HG03460 (cell line): ENCODE measurements at regions not wholly inside any gene's neighbourhood (a gene's known extent, or its start where the extent isn't known, plus 50 kb on each side); places are given as distances from the start of the nearest gene placed in this dataset.
A peak's percentile ranks its signal among the peaks of the same experiment; 100 is the strongest.

Source experiments
- ATAC-seq: cut with Tn5 transposase; IDR thresholded peaks from one replicate; pipeline ENCODE4 v1.9.1; 2021; ENCODE audit not compliant: unreplicated experiment

DNA sequence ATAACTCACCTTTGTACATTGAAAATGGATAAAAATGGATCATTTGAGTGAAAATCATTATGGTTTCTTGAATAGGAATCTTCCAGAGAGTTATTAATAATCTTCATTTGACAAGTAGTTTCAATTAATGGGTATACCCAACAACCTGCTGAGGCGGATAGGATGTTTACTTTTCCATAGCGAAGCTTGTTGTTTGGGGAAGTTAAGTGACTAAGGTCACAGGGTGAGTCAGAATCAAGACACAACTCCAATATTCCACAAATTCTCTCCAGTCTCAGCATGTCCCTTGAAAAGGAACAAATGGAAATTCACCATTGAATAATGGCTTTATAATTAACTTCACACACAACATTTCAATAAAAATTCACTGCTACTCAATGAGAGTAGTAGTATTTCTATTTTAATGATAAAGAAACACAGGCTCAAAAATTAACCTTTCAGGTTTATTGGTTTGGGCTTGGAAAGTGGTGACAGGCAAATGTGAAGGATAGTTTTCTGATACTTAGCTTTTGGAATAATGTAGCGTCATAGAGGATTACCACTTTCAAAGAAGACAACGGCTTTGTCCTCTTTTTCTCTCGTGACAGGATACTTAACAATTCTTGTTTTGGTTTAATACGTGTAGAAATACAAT, 211.3 kb downstream of the GPD2 start:
- no peak for ATAC-seq

DNA sequence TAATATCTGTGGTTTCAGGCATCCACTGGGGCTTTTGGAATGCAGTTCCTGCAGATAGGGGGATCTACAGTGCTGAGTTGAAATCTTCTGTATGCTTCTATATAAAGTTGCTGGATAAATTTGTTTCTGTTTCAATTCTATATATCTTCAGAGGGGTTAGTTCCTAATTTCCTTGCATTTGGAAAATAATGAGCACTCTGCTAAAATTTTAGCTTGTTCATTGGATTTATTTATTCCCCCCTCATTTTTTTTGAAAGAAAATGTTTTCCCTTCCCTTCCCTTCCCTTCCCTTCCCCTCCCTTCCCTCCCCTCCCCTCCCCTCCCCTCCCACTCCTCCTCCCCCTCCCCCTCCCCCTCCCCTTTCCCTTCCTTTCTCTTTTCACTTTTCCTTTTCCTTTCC, 212.3 kb downstream of the GPD2 start:
- ATAC-seq: no peak

DNA sequence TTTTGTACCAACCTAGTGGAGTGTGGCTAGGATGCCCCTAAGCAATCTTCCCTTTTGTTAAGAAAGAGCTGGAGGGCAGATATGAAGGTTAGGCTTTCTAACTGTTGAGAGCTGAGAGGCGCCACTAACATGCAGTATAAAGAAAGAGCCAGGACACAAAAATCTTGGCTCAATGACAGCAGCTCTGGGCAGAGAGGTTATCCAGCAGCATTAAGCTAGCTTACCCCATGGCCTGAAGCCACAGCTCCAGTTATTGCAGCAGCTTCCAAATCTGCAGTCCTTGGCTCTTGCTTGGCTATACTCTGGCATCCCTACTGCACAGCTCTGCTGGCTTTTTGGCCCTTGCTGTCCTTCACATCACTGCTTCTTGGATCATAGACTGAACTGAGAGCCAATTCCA, 213.4 kb downstream of the GPD2 start:
- ATAC-seq: no peak

DNA sequence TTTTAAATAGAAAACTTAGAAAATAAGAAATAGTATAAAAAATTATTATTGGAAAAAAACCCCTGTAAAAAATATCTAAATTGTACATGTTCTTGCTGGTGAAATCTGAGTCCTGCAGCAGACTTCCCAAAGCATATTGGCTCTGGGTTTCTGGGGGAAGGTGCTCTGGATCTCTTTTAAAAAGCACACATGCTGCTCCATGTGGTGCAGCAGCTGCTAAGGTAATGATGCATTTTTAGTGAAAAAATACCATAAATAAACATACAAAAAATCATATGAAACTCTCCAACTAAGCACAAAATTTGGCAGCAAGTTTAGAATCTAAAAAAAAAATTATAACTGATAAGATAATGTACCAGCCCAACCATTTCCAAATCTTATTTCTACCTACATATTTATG, 216.5 kb downstream of the GPD2 start:
- ATAC-seq: no peak

DNA sequence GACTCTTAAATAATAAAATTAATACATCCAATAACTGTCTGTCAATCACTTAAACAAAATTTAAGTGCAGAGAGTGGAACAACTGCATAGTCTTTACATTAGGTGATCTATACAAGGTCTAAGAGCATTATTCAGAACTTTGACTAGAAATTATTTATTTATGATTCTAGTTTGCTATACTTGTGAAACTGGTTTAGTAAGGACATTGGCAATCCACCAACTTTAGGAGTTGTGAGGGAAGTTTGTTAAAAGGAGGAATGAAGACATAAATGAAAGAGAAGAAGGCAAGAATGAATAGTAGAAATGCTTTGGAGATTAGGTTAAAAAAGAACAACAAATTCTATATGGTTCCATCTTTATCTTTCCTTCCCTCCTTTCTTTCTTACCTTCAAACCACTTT, 217.5 kb downstream of the GPD2 start:
- no peak for ATAC-seq

DNA sequence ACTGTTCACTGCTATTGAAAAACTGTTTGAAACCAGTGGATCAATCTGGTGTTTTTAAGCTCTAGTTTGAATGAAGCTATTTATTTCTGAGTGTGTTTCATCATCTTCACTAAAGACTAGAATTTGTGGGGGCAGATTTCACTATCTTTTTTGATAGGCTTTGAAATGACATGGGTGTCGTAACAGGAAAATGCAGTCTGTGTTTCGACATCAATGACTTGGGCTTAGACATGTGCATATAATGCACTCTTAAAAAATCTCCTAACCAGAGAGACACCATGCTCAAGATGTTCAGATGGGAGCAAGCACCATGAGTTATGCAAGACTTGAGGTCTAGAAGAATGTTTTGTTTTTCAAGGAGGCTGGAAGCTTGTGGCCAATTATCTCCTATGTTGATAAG, 221.6 kb downstream of the GPD2 start:
- ATAC-seq: no peak

DNA sequence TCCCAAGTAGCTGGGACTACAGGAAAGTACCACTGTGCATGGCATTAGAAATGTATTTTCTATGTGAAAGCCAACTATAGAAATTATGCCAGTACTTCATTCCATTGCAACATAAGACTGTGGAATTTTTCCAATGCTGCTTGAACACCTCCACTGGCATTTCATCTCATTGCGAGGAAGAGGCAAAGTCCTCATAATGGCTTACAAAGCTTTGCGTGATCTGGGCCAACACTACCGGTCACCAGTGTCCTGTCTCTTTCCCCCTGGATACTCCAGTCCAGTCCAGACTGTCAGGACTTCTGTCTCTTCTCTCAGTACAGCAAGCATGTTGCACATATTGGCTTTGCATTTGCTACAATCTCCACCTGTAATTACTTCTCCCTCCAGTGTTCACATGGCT, 223.5 kb downstream of the GPD2 start:
- ATAC-seq: no peak

DNA sequence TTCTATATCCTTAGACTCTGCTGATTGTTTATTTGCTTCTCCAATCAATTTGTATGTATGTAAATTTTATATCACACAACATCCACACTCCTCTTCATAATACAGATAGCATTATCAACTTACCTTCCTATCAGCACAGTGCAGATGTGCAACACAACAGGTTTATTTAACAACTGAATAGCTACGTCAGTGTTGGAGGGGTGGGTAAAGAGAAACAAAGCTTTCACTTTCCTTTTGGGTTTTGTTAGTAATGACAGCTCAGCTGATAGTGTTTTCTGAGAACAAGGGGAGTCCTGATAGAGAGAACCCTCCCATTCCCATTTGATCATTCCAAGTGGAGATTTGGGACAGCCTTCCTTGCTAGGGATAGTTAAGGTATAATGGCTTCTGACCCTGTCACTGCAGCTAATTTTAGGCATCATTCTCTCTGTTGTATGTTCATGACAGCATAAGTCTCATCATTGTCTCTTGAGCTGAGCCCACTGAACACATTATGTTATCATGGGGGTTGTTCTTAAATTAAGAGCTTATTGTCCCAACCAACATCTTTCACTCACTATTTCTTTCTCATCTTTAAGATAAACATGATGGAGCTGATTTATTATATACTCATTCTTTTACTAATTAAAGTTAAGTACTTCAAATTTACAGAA, 227.7 kb downstream of the GPD2 start:
- peak; percentile 82 for ATAC-seq

DNA sequence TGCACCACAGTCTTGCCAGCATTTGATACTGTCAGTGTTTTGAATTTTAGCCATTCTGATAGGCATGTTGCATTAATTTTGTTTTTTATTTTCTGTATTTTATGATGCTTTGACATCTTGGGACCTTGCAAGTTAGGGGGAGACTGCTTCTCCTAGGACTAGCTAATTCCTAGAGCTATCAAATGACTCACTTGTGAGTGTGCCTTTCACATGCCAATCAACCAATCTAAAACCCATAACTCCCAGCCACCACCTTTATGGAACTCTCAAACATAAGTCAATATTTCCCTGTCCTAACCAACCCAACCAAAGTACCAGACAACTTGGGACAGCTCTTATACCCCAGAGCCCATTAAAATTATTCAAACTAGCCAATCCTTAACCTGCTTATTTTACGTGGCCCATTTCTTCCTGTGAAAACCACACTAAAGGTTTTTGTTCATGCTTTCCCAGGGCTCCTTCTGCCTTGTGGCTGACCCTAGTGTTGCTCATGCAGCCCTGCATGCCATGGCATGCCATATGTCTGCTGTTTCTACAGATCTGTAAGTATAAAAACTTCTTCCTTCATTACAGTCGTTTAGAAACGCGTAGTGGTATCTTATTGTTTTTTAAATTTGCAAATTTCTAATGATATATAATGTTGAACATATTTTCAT, 230.1 kb downstream of the GPD2 start:
- no peak for ATAC-seq

DNA sequence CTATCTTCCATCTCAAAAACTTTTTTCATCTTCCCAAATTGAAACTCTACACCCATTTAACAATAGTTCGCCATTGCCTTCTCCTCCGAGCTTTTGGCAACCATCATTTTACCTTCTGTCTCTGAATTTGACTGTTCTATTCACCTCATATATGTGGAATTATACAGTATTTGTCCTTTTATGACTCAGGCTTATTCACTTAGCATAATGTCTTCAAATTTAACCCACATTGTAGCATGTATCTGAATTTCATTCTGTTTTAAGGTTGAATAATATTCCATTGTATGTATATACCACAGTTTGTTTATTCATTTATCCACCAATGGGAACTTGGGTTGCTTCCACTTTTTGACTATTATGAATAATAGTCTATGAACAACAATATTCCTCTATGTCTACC, 233.9 kb downstream of the GPD2 start:
- no peak for ATAC-seq

DNA sequence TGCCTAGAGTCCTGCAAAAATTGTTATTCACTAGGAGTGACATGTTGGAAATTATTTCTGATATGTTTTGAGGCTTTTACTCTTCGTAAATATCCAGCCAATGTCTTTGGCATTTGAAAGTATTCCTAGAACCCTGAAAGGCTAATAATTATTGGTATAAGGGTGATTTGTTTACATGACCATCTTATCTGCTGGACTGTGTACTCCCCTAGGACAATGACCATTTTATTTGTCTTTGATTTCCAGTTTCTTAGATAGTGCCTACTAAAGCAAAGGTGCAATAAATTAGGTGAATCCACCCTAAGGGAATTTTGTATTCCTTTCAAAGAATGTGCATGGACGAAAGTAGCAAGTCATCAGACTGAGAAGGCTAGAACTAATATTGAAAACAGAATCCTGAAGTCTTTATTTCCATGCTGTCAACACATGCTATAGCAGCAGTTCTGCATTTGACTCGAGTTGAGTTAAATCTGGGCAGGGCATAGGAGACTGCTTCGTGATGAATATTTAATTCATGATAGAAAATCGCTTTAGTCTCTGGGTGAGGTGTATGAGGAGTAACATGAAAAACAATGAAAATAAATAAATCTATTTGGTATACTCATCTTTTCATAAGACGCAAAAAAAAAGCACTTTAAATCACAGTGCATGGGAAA, 235.7 kb downstream of the GPD2 start:
- ATAC-seq: no peak

DNA sequence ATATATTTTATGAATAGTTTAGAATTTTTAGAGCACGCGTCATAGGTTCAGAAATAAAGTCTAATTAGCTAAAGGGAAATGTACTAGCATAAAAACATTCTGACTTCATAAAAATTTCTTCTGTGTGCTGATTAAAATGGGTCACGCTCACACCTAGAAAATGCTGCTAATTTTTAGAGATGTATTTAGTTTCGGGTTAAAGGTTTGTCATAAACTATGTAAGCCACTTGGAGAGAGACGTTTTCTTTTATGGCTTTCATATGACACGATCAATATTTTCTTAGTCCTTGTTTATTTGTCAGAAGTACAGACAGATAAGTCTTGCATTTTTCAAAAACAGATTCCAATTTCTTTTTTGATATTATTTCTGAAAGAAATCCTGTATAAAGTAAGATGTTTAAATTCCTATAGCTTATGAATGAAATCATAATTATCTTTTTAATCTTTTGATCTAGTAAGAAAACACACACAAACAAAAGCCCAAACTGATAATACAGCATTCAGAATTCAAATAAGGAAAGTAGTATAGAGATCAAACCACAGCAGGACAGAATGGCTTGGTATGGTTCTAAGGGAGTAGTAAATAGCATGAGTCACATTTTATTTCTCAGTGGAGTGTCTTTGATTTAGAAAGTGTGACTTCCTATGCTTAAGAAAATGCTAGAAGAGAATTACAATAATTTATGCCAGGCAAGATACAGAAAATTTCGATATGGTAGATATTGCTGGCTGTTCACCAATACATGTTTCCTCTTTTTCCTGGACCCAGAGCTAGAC, 236.6 kb downstream of the GPD2 start:
- ATAC-seq: no peak

DNA sequence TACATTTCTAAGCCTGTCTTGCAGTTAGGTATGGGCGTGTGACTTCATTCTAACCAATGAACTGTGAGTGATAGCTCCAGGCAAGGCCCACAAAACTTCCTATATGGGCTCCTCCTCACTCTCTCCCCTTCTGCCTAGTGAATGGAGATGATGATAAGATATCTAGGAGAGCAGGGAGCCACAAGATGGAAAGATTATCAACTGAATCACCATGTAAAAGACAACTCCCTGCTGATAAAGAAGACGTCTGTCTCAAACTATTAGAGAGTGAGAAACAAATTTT, 237.1 kb downstream of the GPD2 start:
- ATAC-seq: no peak

DNA sequence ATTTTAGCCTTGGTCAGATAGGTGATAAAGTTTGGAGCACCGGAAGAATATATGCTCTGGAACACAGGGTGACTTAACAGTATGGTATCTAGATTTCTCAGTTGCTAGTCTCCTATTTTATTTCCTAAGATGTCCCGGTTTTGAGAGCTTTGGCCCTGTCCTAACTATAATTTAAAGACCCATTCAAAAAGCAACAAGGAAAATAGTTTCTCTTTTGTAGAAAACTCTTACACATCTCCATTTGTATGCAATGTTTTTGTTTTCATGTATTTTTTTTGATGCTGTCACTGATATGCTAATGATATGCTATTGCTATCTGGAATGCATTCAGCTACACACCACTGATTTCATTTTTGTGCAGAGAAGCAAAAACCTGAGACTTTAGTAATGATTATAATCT, 237.8 kb downstream of the GPD2 start:
- no peak for ATAC-seq

DNA sequence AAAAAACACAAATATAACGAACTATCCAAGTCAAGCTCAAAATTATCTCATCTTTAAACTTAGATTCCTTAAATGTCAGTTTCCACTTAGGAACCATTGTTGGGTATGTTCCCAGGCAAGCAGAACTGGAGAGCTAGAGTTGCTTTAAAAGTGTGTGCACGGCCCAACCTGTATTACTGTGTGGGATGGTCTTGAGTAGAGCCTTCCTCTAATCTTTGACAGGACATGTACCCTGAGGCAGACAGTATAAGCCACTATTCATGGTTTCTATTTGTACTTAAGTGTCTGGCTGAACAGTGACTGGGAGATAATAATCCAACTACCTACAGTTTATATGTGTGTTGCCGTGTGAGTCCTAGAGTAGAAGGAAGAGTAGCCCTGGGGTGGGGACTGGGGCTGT, 239.7 kb downstream of the GPD2 start:
- ATAC-seq: no peak

DNA sequence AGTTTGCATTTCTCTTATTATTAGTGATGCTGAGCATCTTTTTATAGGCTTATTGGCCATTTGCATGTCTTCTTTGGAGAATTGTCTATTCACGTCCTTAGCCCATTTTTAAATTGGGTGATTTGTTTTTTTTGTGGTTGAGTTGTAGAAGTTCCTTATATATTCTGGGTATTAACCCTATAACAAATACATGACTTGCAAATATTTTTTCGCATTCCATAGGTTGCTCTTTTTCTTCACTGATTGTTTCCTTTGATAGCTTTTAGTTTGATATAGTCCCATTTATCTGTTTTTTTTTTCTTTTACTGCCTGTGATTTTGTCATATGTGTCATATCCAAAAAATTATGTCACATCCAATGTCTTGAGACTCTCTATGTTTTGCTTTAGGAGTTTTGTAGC, 243.6 kb downstream of the GPD2 start:
- no peak for ATAC-seq

DNA sequence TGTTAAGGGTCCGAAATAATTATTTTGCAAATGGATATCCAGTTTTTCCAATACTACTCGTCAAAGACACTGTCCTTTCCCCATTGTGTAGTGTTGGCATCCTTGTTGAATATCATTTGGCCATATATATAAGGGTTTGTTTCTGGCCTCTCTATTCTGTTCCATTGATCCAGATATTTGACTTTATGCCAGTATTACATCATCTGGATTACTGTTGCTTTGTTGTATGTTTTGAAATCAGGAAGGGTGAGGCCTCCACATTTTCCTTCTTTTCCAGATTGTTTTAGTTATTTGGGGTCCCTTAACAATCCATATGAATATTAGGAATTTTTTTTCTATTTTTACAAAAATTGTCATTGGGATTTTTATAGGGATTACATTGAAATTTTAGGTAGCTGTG, 244.1 kb downstream of the GPD2 start:
- ATAC-seq: no peak

DNA sequence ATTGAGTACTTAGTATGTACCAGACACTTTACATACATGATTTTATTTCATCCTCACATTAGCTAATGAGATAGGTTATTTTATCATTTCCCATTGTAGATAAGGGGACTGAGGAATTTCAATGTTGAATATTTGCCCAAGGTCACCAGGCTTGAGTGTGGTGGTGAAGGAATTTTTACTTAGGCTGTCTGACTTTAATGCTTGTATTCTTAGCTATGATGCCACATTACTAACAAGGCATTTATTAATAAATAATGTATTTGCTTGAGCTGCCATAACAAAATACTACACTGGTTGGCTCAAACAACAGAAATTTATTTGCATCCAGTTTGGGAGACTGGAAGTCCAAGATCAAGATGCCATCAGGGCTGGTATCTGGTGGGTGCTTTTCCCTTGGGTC, 250.9 kb downstream of the GPD2 start:
- ATAC-seq: no peak

DNA sequence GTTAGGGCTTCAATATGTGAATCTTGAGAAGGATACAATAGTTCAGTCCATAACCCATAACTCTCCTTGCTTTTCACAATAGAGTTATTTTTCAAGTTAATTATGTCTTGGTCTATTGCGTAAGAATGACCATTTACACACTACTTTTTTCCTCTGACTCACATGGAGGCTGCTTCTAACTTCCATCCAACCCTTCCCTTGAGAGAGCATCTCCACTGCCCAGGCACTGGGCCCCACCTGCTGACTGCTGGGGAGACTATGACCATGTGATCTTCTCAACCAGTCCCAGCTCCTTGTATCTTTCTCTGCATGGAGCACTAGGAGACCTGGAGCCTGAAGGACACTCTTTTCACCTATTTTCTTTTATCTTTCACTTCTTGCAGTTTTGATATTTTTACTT, 251.5 kb downstream of the GPD2 start:
- no peak for ATAC-seq

DNA sequence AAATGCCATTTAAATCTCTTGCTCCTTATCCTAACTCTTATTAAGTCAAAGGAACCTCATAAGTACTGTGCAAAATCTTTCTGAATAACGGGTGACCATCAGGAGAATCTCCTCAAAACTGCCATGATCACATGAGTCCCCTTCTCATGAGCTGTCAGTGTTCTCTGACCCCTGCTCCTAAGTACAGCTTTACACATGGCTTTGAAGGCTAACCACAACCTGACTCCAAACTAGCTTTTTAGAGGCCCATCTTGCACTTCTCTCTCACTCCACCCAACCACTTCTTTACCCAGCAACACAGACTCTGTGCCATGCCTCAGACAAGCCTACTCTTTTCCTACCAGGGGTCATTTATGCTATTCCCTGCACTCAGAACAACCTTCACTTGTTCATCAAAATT, 253.8 kb downstream of the GPD2 start:
- no peak for ATAC-seq

DNA sequence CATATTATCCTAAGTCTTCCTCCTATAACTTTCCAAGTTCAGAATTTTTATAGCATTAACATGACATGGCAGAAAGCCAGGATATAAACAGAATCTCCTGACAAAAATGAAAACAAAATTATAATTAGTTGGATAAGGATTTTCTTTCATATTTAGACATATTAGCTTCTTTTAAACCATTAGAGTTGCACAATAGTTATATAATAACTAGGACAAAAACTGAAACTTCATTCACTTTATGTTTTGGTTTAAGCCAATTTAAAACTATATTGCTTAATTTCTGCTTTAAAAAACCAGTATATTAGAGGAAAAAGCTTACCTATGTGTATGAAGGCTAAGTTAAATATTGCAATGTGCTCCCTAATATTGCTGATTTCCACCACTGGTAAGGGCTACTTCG, 254.8 kb downstream of the GPD2 start:
- no peak for ATAC-seq

DNA sequence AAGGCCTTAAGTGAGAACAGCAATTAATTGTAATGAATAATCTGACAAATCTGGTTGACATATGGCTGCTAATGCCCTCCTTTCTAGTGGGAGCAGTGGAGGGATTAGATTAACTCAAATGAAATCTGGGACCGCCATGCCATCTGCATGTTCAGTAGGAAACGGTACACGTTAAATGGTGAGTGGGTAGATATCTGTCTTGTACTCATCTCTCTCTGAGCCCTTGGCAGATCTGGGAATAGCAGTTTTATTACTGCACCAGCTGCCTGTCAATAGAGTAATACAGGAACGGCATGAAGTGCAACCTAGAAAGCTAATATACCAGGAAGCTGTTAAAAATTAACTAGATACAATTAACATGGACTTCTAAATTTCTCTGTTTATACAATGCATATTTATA, 258.8 kb downstream of the GPD2 start:
- no peak for ATAC-seq
